ENCODE measurements at regions not wholly inside any gene's neighbourhood (a gene's known extent, or its start where the extent isn't known, plus 50 kb on each side); places are given as distances from the start of the nearest gene placed in this dataset.

DNA sequence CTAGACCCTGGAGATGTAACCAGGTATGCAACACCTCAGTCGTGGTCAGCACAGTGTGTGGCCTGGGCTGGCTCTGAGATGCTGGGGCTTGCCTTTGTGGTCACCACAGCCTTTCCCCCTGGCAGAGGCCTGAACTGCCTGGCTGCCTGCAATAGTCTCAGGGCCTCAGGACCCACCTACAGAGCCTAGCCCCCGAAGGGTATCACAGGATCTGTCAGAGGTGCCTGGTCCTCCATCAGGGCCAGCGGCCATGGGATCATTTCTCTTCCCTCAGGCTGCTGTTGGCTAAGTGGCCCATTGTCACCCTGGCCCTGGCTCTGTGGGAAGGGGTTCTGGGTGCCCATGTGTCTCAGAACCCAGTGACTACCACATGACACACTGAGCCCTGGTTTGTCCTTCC, 141.6 kb downstream of the CYP26A1 start:
- intact Hi-C loops (cut with micrococcal nuclease) (no loop called here), dilution Hi-C loops (cut with MboI; ENCODE audit: extremely low pct_ligation_motif_present, low sequenced_read_pairs) (no loop called here)
- Histone ChIP-seq H3K9me1 (replicated peaks; ENCODE audit: control insufficient read depth, extremely low read depth, insufficient read depth, low read length) (no peaks in the 10 kb centered on the region), H2AFZ (ENCODE audit: low read depth, low read length) (no peak overlapping the region), H3K4me2 (ENCODE audit: insufficient read depth, low read length) (no peak overlapping the region), H3K27me3 (ENCODE audit: control insufficient read depth in 2 of 2, insufficient read depth in 2 of 2, low read length in 2 of 2) (peaks cover 0 to 8% of the 10 kb centered on the region in 2 experiments), H3K9ac (replicated peaks; ENCODE audit: extremely low read depth, insufficient read depth, low read length) (no peak overlapping the region), H3K79me2 (ENCODE audit: control insufficient read depth, insufficient read depth, low read length) (no peaks in the 10 kb centered on the region), H3K27ac (ENCODE audit: insufficient read depth, low read depth, low read length) (no peak overlapping the region), H3K9me3 (replicated peaks; ENCODE audit: control insufficient read depth, insufficient read depth, low read length) (no peaks in the 10 kb centered on the region), H3K36me3 (ENCODE audit: control insufficient read depth in 2 of 2, extremely low read depth in 1 of 2, insufficient read depth in 2 of 2, low read length in 2 of 2) (no peaks in the 10 kb centered on the region), H4K20me1 (replicated peaks; ENCODE audit: control insufficient read depth, extremely low read depth, insufficient read depth, low read length) (no peaks in the 10 kb centered on the region), H3K4me3 (replicated peaks in 1 of 3; ENCODE audit: insufficient read depth in 1 of 3, low read depth in 1 of 3, low read length in 3 of 3) (no peak overlapping the region), H3K4me1 (ENCODE audit: control insufficient read depth, extremely low read depth, insufficient read depth, low read length) (no peaks in the 10 kb centered on the region)
- TF ChIP-seq POLR2A (IDR thresholded peaks at IDR 0.05; ENCODE audit: low read depth, low read length) (no peak), EZH2 (IDR thresholded peaks at IDR 0.05; ENCODE audit: borderline replicate concordance, low read depth, low read length, severe bottlenecking) (no peak)
- no TSS peak for BruUV-seq (replicated peaks)
- POLR2A ChIA-PET = no interaction called here
- no peak for FAIRE-seq
- CTCF ChIA-PET = no interaction called here
- DNase-seq (ENCODE audit: low read depth, low spot score) = no peak

DNA sequence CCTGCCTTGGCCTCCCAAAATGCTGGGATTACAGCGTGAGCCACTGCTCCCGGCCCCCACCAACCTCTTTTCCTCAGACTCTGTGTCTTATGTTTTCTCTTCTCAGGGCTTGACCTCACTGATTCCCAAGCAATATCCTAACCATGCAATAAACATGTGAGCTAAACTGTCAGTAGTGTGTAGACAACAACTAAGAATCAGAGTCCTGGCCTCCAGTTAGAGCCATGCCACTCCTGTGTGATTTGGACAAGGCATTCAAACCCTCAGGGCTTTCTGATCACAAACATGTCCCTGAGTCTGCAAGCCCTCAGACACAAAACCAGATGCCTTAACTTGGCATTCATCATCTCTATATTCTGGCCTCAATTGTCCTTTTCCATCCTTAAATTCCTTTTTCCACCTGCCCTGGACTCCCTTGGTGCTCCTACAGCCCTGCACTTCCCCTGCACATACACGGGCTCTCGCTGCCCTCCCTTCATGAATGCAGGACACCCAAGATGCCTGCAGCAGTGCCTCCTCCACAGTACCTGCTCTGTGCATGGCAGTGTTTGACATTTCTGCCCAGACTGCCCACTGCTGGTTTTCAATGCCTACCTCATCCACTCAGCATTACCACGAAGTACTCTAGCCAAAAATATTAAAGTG, 142.8 kb downstream of the CYP26A1 start:
- Histone ChIP-seq H2AFZ (ENCODE audit: low read depth, low read length) (no peak overlapping the region), H4K20me1 (replicated peaks; ENCODE audit: control insufficient read depth, extremely low read depth, insufficient read depth, low read length) (no peaks in the 10 kb centered on the region), H3K4me2 (ENCODE audit: insufficient read depth, low read length) (no peak overlapping the region), H3K9me1 (replicated peaks; ENCODE audit: control insufficient read depth, extremely low read depth, insufficient read depth, low read length) (no peaks in the 10 kb centered on the region), H3K27me3 (ENCODE audit: control insufficient read depth in 2 of 2, insufficient read depth in 2 of 2, low read length in 2 of 2) (peaks cover 0 to 8% of the 10 kb centered on the region in 2 experiments), H3K79me2 (ENCODE audit: control insufficient read depth, insufficient read depth, low read length) (no peaks in the 10 kb centered on the region), H3K4me1 (ENCODE audit: control insufficient read depth, extremely low read depth, insufficient read depth, low read length) (no peaks in the 10 kb centered on the region), H3K4me3 (replicated peaks in 1 of 3; ENCODE audit: insufficient read depth in 1 of 3, low read depth in 1 of 3, low read length in 3 of 3) (no peak overlapping the region), H3K9ac (replicated peaks; ENCODE audit: extremely low read depth, insufficient read depth, low read length) (no peak overlapping the region), H3K9me3 (replicated peaks; ENCODE audit: control insufficient read depth, insufficient read depth, low read length) (no peaks in the 10 kb centered on the region), H3K36me3 (ENCODE audit: control insufficient read depth in 2 of 2, extremely low read depth in 1 of 2, insufficient read depth in 2 of 2, low read length in 2 of 2) (no peaks in the 10 kb centered on the region), H3K27ac (ENCODE audit: insufficient read depth, low read depth, low read length) (no peak overlapping the region)
- intact Hi-C loops (cut with micrococcal nuclease) = no loop called here
- BruUV-seq (replicated peaks) = no TSS peak
- POLR2A ChIA-PET = no interaction called here
- dilution Hi-C loops (cut with MboI; ENCODE audit: extremely low pct_ligation_motif_present, low sequenced_read_pairs) = no loop called here
- TF ChIP-seq EZH2 (IDR thresholded peaks at IDR 0.05; ENCODE audit: borderline replicate concordance, low read depth, low read length, severe bottlenecking) (no peak), POLR2AphosphoS5 (IDR thresholded peaks at IDR 0.05; ENCODE audit: insufficient read depth, low read depth, low read length) (no peak), GATA2 (IDR thresholded peaks at IDR 0.05; ENCODE audit: insufficient read depth, insufficient read length, low read depth, low read length) (no peak), JUN (IDR thresholded peaks at IDR 0.05; ENCODE audit: borderline replicate concordance, insufficient read depth, insufficient read length, low read depth) (no peak), FOS (IDR thresholded peaks at IDR 0.05; ENCODE audit: borderline replicate concordance, insufficient read depth, low read length) (no peak), POLR2A (IDR thresholded peaks at IDR 0.05; ENCODE audit: low read depth, low read length) (no peak), MYC (IDR thresholded peaks at IDR 0.05; ENCODE audit: low read depth, low read length) (no peak)
- TF ChIP-seq, protein P1, sequence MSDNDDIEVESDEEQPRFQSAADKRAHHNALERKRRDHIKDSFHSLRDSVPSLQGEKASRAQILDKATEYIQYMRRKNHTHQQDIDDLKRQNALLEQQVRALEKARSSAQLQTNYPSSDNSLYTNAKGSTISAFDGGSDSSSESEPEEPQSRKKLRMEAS (IDR thresholded peaks at IDR 0.05; ENCODE audit: insufficient read depth, insufficient read length) = no peak
- TF ChIP-seq, protein P2, sequence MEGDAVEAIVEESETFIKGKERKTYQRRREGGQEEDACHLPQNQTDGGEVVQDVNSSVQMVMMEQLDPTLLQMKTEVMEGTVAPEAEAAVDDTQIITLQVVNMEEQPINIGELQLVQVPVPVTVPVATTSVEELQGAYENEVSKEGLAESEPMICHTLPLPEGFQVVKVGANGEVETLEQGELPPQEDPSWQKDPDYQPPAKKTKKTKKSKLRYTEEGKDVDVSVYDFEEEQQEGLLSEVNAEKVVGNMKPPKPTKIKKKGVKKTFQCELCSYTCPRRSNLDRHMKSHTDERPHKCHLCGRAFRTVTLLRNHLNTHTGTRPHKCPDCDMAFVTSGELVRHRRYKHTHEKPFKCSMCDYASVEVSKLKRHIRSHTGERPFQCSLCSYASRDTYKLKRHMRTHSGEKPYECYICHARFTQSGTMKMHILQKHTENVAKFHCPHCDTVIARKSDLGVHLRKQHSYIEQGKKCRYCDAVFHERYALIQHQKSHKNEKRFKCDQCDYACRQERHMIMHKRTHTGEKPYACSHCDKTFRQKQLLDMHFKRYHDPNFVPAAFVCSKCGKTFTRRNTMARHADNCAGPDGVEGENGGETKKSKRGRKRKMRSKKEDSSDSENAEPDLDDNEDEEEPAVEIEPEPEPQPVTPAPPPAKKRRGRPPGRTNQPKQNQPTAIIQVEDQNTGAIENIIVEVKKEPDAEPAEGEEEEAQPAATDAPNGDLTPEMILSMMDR (IDR thresholded peaks at IDR 0.05; ENCODE audit: extremely low read depth in 1 of 2, insufficient read depth in 1 of 2, low read depth in 1 of 2, low read length in 2 of 2) = no peak
- DNase-seq (ENCODE audit: low read depth, low spot score) (no peak), FAIRE-seq (no peak)
- CTCF ChIA-PET = no interaction called here
